Ammon's horn (tissue), 1 donor: ENCODE measurements at regions not wholly inside any gene's neighbourhood (a gene's known extent, or its start where the extent isn't known, plus 50 kb on each side); places are given as distances from the start of the nearest gene placed in this dataset.

Experiments used
- DNase-seq: peaks from one replicate; pipeline ENCODE4 v3.0.0-alpha.2; 2016; ENCODE audit warnings: low spot score

DNA sequence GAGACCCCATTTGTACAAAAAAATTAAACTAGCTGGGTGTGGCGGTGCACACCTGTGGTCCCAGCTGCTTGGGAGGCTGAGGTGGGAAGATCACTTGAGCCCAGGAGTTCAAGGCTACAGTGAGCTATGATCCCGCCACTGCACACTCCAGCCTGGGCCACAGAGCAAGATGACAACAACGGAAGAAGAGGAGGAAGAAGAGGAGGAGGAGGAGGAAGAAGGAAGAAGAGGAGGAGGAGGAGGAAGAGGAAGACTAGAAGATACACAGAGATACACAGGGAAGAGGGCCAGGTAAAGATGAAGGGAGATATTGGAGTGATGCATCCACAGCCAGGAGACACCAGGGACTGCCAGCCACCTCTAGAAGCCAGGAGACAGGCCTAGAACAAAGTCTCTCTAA lies 75.7 kb upstream of the PTER start:
- no peak for DNase-seq

DNA sequence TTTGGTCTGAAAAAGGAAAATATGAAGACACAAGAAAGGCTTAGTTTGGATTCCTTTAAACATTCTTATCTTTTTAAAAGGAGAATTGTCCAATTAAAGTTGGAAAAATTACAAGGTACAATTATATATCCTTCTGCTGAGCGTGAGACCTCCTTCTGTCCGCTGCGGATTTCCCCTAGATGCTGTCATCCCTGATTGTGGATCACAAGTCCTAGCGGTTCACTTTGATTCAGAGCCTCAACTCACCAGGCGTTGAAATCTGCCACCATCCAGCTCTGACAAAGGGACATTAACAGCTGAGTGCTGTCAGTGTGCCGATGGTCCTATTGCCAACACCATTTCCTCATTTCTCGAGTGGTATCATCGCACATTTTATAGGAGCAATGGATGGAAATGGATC lies 73.1 kb upstream of the PTER start:
- no peak for DNase-seq

- DNase-seq = peak; percentile 10
These were observed 69.1 kb upstream of the PTER start for GRCh38 chr10:16367621-16368292.

GRCh38 chr10:16381083-16381482 lies 55.7 kb upstream of the PTER start:
- DNase-seq = no peak

DNA sequence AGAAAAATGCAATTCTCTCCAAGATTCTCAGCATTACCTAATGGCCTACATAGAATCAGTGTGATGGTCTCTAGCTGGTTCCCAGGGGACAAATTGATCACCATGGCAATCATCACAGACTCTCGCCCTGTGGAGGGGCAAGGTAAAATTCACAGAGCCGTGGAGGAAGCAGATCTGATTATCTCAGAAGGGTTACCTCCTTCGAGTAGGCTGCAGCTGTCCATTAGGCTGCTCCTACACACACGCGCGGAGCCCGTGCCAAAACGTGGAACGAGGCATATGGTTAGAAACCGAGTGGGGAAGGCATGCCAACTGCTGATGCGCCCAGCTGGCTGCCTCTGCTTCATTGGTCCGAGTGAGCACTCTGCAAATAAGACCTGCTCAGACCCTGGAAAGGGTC lies 52.8 kb upstream of the PTER start:
- DNase-seq = peak; percentile 37

GRCh38 chr10:16386855-16387254 lies 50.0 kb upstream of the PTER start:
- no peak for DNase-seq
